Ecto neural progenitor cell (in vitro differentiated cells): ENCODE measurements at regions not wholly inside any gene's neighbourhood (a gene's known extent, or its start where the extent isn't known, plus 50 kb on each side); places are given as distances from the start of the nearest gene placed in this dataset.

ENCODE experiments used
- DNase-seq: peaks from one replicate; pipeline ENCODE4 v3.0.0-alpha.2; 2018; ENCODE audit warnings: low spot score

DNA sequence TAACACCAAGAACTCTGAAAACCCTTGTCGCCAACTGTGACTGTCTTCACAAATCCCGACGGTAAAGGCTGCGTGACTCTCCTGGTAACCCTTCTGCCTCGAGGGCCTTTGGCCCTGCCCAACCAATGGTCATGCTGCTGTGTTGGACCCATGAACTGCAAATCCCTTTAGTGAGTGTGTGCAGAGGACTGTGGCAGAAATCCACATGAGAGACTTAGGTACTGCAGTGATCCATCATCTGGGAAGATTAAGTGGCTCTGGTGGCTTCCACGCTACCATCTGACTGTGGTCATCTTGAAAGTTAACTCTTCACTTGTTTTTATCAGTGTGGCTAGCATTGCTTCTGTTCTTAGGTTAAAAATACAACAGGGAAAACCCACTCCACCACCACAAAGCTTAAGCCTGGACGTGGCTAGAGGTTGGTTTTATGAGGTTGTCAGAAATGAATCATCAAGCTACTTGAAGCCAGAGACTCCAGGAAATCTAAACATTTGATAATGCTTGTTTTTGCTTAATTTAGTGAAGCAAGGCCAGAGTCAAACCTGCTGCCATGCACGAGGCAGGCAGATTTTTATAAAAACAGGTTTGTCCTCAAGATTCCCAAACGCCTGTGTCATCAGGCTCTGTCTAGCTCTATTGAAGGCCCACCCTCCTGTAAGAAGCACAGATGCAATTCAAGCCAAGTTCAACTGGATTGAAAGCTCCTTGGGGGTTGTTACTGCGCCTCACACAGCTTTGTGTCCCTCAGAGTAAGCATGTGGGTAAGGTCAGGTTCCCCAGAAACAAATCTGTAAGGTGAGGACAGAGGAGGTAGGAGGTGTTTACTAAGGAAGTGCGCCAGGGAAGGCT, 52.7 kb upstream of the ERCC6L2 start:
- DNase-seq: no peak

DNA sequence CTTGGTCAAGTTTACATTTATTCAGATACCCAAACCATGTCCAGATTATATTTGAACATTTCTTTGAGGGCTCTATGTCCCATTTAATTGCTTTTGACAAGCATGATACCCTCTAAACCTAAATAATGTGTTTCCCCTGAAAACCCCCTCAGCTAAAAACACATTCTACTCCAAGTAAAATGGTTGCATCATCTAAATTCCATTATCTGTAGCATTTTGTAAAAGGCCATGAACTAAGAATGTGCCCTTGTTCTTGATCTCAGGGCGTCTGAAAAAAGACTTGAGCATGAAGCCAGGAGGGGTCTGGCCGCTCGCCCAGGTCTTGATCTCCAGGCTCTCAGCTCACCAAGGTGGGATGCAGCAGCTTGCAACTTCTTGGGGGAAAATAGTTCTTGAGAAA, 53.5 kb upstream of the ERCC6L2 start:
- no peak for DNase-seq

DNA sequence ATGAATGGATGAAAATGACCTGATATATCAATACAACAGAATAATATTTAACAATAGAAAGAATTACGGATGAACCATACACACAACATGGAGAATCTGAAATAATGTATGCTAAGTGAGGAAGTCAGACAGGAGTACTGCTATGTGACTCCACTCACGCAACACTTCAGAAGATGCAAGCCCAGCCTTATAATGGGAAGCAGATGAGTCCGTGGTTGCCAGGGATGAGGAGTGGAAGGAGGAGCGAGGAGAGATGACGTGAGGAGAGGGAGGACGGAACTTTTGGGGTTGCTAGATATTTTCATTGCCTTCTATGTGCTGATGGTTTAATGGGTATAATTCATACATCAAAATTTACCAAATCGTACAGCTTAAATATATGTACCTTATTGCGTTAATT, 55.4 kb upstream of the ERCC6L2 start:
- no peak for DNase-seq

DNA sequence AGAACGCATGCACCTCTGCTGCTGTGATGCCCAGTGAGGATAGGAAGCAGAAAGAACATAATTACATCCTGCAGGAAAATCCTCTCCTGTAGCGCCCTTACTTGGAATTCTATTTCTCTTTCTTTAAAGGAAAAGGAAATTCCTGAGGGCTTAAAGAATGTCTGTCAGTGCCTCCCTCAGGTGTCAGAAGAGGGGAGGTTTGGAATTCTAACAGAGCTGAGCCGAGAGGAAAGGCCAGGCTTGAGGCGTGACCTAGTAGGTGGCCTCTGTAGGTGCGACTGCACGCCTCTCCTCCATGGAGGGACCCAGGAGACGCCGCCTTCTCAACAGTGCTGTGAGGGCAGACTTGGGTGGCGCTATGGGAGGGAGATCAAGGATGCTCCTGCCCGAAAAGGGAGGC, 55.9 kb upstream of the ERCC6L2 start:
- DNase-seq: no peak

DNA sequence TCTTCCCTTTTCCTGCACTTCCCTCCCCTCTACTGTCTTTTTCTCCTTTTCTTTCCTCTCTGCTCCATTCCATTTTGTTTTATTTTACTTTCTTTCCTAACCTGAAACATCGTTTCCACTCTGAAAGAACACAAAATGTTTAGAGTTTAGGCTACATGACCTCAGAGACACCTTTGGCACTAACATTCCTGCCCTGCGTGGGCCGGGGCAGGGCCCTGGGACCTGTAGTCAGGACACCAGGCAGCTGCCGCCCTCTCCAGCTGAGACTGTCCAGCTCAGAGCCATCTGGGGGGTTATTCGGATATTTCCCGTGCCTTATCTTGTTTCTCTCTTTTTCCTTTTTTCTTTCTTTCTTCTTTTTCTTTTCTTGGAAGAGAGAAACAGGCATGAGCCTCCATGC, 58.3 kb upstream of the ERCC6L2 start:
- DNase-seq: no peak

DNA sequence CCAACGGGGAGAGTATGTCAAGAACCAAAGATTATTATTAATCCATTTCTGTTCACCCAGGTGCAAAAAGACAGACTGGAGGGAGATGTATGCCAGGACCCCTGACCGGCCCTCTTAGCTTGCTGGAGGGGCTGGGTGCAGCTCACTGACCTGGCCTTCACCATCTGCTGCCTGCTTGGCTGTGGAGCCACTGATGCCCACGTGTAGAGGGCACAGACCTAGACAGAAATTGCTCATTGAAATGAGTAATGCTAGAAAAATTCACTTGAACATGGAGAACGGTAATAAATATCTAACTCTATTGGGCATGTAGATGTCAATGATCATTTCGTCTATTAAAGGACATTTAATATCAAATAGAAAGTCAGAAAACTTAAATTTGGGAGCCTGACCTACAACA, 58.8 kb upstream of the ERCC6L2 start:
- DNase-seq: no peak

DNA sequence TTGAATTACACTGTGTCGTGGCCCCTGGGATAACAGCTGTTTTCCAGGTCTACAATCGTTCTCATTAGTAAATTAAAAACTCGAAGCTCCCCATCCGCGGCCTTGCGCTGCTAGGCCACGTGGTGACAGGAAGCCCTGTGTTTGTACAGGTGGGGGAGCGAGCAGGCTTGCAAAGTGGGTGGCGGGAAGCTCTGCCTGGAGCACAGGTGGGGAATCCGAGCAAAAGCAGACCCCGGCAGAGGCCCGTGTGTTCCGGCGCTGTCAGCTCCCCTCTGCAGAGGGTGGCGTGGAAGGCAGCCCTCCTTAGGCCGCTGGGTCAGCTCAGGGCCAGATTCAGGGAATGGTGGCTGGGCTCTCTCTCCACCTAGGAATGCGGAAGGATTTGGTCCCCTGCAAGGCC, 59.5 kb upstream of the ERCC6L2 start:
- DNase-seq: no peak

DNA sequence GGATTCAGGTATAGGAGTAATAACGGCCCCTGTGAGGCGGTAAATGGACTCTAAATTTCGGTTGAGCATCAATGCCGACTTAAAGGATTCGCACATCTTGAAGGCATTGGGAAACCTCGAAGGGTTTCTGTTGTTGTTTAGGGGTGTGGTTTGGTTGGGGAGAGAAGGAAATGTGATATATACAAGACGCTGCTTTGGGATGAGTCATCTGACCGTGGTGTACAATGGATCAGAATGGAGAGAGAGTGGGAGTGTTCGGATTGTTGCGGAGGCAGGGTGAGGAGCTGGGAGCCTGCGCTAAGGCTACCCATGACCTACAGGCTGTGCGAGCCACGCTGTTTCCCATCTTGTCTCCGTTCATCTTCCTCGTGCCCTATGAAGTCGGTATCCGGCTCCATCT, 60.4 kb upstream of the ERCC6L2 start:
- no peak for DNase-seq

DNA sequence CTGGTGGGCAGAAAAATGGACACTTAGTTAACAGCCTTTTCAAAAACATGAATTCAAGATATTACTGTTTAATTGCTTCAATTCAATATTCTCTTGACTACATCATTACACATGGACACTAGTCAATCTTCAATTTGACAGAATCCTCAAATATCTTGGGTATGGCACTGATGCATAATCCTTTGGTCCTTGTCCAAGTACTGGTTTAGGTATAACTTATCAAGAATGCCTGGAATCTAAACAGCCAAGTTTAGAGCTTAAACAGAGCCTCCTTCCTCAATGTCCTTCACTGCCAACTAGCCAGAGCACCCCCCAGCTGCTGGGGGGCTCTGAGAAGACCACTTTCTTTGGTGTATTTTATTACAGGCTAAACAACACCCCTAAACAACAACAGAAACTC, 61.6 kb upstream of the ERCC6L2 start:
- no peak for DNase-seq

DNA sequence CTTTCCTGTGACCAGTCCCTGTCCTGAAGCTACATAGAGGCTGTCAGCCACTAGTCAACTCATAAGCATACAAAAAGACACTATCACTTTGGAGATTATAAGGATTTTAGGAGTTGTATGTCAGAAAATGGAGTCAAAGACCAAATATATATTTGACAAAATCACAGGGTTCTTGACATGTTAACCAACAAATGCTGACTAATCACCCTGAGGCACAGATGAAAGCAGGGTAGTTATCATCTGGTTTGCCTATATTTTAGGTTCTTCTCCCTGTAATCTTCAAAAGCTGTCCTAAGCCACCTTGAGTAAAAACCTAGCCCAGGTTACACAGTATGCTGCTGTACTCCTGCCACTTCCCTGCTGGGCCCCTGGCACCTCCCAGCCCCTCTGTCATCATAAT, 64.7 kb upstream of the ERCC6L2 start:
- DNase-seq: no peak

DNA sequence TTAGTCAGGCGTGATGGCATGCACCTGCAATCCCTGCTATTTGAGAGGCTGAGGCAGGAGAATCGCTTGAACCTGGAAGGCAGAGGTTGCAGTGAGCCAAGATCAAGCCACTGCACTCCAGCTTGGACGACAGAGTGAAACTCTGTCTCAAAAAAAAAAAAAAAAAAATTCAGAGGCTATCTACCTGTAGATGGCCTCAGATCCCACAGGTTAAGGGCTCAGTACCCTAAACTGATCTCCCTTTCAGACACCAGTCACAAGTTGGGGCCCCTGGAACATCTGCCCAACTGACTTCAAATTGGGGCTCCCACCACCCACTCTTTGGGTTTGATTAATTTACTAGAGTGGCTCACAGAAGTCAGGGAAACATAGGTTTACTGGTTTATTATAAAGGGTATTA, 65.4 kb upstream of the ERCC6L2 start:
- no peak for DNase-seq

DNA sequence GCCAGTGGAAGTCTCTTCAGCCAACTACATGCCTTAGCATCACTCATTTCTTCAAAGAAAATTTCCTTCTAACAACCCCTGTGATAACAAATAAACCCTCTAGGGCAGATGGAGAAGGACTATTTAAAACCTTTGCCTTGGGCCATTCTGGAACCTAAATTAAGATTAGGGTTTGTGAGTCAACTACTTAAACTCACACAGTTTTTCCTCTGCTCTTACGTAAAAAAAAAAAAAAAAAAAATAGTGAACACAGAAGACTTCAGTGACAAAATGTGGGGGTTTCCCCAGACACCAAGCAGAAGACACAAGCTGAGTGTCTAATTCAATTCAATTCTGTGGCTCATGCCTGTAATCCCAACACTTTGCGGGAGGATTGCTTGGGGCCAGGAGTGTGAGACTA, 65.8 kb upstream of the ERCC6L2 start:
- DNase-seq: no peak

DNA sequence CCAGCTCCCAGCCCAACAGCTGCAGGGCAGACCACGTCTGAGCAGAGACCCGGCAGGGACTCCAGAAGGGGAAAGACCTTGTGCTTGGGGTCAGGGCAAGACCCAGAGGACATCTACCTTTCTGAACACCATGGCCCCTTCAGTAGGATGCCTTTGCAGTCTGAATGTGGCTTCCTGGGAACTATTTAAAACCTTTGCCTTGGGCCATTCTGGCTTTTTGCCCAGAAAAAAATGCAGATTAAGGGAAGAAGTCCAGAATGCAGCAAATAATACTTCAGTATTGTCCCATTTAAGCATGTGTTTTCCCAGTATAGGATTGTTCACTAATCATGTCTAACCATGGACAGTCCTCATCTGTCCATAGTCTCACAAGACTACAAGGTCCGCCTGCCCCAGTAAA, 67.5 kb upstream of the ERCC6L2 start:
- no peak for DNase-seq

DNA sequence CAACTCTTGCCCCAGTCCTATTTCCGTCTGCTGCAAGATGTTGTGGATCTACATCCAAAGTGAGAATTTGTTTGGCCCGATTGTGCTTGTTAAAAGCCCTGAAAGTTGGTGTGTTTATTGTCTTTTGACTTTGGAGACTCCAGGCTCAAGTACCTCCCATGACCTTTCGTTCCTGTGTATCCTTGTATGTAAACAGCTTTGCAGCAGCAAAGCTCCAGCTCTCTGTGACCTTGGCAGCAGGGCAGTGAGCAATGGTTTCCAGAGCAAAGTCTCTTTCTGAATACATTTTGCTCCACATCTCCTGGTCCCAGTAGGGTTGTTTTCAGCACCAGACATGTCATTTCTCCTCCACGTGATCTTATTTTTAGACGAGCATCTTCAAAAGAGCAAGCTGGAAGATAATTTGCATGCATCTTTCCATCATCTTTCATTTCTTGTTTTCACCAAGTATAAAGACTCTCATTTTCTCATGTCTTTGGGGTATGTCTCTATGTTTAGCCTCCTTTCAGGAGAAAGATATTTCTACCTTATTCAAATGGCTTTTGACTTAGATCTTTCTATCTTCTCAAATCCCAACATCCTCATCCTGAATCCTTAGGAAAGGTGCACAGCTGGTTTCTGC, 68.1 kb upstream of the ERCC6L2 start:
- DNase-seq: no peak

DNA sequence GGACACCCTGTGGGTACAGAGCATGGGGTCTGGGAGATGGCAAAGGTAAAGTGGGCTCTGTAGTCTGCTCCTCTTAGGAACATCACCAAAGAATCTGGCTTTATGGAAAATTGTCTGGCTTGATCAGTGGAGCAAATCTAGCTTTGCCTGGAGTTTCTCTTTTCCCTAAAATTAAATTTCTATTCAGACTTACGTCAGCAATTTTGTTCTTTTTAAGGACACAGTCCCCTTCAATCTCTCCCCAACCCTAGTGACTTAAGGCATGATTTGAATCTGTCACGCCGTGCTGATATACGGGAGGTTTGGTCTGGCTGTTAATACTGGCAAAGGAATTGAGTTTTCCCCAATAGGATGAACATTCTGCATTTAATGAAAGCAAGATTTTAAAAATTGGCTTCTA, 72.3 kb upstream of the ERCC6L2 start:
- DNase-seq: no peak

DNA sequence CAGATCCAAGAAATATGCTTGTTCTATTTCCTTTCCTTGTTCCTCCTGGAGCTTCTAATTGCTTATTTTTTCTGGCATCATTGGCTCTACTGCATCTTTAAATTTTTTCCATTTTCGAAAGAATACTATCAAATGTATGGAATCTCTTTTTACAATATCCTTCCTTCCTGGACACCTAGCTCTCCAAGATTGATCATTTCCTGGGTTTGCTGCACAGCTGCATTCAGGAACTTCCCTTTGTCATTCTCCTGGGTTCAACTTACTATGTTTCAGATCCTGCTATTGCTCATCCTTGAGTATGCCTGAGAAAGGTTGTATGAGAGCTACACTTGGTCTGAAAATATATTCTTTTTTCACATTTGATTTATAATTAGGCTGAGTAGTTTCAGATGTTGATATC, 73.7 kb upstream of the ERCC6L2 start:
- no peak for DNase-seq

DNA sequence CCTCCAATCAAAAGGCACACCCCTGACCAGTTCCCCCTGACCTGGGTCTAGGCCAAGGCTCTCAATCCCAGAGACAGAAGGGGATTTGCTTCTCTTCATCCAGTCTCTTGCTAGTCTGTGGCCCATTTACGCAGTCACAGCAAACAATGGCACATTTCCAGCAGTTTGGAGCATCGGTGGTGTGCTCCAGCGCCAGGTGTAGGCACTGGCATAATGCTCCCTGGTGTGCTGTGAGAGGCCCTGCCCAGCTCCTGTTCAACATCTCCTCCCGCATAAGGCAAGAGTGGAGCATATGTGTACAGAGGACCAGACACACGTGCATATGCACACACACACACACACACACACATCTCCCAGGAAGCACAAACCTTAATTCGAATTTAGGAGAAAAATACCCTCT, 79.5 kb upstream of the ERCC6L2 start:
- no peak for DNase-seq

DNA sequence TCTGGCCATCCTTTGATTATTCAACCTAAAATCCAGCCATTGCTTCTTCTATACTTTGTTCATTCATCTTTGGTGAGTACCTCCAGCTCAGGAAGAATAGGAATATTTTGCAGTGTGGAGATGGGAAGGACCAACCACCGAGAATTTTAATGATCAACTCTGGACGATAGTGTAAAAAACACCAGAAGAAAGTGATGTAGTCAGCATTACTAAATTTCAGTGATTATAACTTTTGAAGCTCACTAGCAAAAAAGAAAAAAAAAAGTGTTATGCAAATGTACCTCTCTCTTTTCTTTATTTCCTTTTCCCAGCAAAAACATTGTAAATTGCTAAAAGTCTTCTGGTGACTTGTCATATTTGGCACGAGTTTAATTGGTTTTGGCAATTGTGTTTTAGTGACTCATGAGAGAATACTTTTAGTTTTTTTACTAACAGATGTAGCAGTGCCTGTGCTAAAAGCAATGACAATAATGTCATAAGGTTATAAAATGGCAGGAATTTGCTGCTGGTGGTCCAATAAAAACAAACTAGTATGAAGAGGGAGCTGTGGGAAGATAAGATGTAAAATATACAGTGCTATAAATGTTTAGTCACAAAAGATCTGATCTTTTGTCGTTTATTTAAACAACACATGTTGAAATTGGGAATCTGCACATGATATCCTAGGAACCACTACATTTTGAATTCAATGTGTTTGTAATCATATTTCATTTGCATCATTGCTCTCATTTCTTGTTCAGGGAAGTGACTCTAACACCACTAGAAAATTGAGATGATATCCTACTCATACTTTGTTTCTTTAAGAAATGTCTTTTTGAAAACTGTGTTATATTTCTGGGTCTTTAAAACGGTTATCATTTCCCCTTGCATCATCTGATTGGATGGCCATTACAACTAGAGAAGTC, 81.3 kb upstream of the ERCC6L2 start:
- DNase-seq: no peak

DNA sequence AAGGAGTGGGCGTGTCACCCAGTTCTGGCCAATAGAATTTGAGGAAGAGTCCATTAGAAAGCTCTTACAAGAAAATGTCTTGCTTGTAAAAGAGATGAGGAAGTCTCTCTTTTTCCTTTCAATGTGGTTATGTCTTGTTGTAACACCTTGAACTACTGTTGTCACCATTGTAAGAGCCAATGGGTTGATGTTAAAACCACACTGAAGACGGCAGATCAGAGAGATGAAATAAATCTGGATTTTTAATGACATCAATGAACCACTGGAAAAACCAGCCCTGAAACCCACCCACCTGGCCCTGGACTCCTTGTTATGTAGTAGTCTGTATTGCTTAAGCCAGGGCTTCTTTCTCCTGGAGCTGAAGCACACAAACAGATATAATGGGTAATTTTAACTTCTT, 83.8 kb upstream of the ERCC6L2 start:
- no peak for DNase-seq

DNA sequence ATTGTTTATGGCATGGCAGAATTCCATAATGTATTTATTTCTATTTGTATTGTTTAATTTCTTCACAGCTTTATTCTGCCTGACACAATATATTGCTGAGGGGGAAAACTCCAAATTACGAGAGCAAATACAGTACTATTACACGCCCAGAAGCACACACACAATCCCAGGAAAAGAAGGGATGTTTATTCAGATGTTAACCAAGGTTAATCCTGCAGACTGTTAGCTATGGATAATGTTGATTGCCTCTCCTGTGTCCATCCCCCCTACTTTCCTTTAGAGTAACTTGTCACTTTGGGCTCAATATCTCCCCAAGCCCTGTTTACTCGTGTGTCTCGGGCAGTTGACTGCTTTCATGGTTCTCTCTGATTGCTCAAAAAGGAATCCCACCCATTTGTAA, 84.2 kb upstream of the ERCC6L2 start:
- DNase-seq: no peak

DNA sequence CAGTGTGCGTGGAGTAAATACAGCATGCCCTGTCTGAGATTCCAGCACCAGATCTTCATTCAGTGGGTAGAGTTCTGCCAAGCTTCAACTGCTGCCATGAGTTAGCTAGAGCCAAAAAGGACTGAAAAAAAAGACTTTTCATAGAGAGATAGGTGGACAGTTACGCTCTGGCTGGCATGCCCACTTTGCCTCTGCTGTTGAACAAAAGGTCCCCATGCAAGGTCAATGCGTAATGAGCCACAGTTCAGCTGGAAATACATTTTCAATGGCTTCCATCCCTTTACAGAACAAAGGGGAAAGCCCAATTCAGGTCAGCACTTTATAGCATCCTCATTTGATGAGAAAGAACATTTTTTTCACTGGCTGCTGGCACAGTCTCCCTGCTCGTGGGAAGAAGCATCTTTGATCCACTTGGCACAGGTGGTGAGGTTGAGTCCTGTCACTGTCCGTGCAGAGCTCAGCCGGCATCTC, 86.9 kb upstream of the ERCC6L2 start:
- no peak for DNase-seq

DNA sequence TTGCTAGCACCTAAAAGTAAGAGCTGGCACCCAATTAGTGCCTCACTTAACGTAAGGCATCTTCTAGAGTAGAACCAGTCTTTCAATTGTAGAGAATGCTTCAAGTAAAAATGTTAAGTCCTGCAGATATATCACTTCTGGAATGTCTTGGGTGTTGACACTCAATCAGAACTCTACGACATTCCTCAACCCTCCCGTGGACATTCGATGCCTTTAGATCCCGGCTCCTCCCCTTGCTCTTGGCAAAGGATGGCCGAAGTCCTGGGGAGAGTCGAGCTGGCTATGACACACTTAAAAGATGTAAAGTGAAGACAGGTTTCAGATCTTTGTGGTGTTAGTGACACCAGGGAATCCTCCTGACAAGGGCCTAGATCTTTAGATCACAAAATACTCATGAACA, 87.5 kb upstream of the ERCC6L2 start:
- DNase-seq: no peak

DNA sequence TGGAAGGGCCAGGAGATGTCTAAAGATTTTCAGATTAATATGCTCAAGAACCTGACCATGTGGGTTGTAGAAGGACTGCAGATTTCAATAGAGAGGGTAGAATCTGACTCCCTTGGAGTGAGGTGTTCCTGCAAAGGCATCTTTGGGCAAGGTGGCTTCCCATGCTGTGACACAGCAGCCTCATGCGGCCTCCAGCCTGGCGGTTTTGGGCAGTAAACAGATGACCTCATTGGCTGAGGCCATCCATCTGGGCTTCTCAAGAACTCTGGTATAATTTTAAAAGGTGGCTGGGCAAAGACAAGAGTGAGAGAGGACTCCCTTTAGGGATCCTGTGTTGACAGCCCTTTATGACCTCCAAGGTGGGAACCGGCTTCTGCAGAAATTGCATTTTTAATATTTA, 90.3 kb upstream of the ERCC6L2 start:
- no peak for DNase-seq
